Limb (tissue), 2 donors: ENCODE measurements at regions not wholly inside any gene's neighbourhood (a gene's known extent, or its start where the extent isn't known, plus 50 kb on each side); places are given as distances from the start of the nearest gene placed in this dataset.
A peak's percentile ranks its signal among the peaks of the same experiment; 100 is the strongest.

Experiments used
- DNase-seq, 2 donors: peaks; one replicate each; pipeline ENCODE4 v3.0.0-alpha.2; 2016; ENCODE audit errors: extremely low spot score in 2 of 2

- no peak for DNase-seq
Observed at GRCh38 chr1:58430421-58431275, 115.9 kb downstream of the OMA1 start.

- DNase-seq = no peak
Observed at GRCh38 chr1:58426918-58427317, 119.6 kb downstream of the OMA1 start.

GRCh38 chr1:58422436-58422835 lies 124.1 kb downstream of the OMA1 start:
- DNase-seq = no peak

DNA sequence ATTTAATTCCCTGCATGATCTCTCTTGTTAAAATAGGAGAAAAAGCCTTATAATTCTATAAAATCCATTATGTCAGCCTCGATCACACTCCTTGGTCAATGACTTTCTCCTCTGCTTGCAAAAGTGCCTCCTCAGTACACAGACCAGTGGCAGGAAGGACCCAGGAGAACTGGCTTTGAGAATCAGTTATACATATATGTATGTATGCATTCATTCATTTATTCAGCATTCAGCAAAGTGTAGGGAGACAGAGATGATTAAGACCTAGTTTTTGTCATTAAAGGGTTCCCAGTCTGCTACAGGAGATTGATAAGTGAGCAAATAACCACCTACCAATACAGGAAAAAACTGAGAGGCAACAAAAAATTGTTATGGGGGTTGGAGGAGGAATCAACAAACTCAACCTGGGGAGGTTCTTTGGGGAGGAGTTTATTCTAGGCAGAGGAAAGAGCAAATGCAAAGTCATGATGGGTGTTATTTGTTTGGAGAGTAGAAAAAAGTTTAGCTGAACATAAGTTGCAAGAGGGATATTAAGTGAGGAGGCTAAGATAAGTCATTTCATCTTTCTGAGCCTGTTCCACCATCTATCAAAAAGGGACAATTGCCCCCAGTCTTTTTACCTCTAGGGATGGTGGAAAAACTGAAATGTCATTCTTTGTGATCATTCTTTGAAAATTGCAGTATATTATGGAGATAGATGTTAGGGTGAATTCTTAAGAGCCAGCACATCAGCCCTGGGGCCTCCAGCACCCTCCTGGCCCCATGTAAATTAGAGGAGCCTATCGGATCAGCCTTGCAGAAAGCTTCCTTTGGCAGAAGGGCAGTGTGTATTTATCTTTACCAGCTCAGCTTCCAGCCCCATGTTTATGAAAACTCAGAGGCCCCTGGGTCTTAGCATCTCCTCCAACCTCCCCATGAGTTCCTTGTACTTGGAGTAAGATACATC lies 128.0 kb downstream of the OMA1 start:
- no peak for DNase-seq

DNA sequence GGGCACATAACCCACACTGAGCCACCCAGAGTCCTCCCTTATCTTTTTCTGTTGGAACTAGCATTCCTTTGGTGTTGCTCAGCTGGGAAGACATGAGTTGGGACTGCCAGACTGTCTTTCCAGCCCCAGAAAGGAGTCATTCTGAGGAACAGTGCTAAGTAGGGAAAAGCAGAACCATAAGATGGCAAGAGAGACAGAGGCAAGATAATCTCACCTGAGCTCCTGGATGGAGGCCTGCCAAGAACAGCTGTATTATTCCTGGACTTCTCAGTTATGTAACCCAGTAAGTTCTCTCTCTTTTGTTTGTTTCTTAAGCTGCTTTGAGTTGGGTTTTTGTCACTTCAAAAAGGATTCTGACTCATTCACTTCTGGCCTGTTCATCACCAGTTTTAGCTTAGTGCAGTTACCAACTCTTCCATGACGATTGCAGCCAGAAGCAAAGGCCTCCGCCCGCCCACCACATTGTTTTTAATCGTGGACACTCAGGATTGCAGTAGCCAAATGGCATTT lies 134.4 kb downstream of the OMA1 start:
- DNase-seq = no peak

GRCh38 chr1:58409890-58410289 lies 136.6 kb downstream of the OMA1 start:
- DNase-seq = peak; percentile 28 to 61

DNA sequence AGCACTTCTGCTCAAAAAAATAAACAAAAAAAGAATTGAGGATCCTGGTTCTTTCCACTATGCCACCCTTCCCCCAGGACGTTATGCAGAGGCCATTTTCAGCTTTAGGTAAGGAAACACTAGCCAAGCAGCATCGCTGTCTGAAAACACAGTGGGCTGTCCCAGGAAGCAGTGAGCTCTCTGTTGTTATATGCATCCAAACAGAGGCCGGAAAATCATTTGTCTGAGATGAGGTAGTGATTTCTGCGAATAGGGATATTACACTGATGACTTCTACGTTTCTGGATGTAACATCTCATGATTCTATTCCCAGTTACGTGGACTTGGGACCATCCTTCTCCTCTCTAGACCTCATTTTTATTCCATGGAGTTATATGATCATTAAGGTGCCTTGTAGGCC lies 137.2 kb downstream of the OMA1 start:
- DNase-seq = no peak

- DNase-seq = no peak
Observed at GRCh38 chr1:58406301-58407071, 140.0 kb downstream of the OMA1 start.

DNA sequence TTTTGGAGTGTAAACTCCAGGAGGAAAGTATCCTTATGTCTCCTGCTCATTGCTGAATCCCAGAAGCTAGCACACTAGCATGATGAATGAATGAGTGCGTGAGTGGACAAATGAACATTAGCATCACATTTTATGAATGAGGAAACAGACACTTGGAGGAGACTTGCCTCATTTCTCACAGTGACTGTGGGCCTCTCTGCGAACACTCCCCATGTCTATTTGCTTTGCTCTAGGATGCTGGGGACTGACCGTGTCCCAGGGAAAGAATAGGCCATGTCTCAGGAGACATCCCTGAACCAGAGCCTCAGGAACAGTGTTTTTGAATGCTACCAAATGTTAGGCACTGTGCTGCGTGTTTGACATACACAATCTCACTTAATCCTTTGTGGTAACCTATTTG lies 140.9 kb downstream of the OMA1 start:
- DNase-seq = no peak

DNA sequence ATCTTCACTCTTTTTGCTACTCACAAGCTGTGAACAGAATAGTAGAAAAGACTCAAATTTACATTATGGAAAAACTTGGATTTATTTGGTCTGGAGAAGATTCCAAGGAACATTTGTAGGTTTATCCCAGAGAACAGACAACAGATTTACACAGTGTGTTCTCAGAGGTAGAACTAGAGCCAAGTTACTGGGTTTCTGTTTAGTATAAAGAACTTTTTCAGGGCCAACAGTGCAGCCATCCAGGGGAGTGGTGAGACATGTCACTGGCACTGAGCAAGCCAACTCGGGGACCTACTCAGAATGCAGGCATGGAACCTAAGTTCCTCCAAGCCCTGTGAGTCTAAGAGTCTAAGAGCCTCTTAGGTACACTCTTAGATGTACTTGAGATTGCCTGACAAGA lies 142.6 kb downstream of the OMA1 start:
- DNase-seq = no peak

GRCh38 chr1:58402444-58402843 lies 144.1 kb downstream of the OMA1 start:
- no peak for DNase-seq

DNA sequence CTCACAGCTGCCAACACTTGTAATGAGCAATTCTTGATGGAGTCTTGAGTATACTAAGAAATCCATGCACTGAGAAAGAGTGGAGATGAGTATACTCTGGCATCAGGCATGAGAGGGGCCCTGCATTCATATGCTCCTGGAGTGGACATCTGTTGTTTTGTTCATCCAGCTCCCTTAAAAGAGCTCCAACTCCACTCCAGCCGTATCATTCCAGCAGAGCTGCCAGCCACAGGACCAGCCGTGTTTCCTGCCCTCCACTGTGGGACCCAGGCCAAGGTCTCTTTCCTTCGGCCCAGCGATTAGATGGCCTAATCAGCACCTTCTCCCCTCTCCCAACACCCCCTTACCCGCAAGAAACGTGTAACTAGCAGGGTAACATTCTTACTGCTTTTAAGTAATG lies 144.5 kb downstream of the OMA1 start:
- no peak for DNase-seq

DNA sequence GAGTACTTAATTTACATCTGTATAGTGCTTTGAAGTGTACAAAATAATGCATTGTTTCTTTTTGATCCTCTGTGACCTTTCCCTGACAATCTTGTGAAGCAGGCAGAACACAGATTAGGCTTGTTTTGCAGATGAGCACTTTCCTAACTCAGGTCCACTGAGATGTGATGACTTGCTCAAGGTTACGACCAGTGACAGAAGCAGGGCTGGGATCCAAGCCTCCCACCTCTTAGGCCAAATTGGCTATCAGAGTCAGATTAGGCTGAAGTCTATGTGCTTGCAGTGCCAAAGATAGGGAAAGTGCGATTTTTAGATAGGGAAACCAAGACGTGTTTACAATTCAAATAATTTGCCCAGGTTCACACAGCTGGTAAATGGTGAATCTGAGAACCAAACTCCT lies 147.3 kb downstream of the OMA1 start:
- no peak for DNase-seq

DNA sequence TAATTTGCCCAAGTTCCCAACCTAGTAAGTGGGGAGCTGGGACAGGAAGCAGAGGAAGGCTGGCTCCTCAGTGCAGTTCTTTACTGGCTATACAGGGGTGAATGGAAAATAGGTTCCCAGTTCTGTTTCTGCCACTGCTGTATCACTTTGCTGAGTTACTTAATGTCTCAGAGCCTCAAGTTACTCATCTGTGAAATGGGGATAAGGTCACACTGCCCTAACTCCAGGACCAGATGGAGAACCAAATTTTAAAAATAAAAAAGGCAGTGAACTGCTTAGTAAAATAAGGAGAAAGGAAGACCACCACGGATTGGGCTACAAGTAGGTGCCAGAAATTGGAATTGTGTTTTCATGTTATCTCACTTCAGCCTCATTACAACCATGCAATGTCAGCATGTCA lies 147.8 kb downstream of the OMA1 start:
- DNase-seq = no peak

- no peak for DNase-seq
Observed at GRCh38 chr1:58397187-58397820, 149.2 kb downstream of the OMA1 start.

DNA sequence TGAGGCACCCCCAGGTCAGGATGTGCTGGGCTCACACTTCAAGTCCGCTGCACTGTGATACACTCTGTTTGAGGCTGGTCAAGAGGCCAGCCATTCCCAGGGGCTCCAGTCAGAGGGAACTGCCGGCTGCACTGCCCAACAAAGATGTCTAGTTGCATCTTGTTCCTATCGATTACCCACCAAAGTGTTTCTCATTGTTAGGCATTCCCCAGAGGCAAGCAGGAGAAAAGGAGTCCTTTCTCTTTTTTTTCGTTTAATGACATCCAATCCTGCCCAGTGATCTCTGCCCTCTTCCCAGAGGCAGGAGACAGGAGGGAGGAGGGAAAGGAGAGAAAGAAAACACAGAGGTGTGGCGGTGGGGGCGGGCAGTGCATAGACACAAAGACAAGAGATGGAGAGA lies 150.4 kb downstream of the OMA1 start:
- DNase-seq = no peak

- peak in 1 of 2 donors; percentile 38 for DNase-seq
Observed at GRCh38 chr1:58395355-58395754, 151.2 kb downstream of the OMA1 start.

GRCh38 chr1:58392083-58392482 lies 154.4 kb downstream of the OMA1 start:
- no peak for DNase-seq

DNA sequence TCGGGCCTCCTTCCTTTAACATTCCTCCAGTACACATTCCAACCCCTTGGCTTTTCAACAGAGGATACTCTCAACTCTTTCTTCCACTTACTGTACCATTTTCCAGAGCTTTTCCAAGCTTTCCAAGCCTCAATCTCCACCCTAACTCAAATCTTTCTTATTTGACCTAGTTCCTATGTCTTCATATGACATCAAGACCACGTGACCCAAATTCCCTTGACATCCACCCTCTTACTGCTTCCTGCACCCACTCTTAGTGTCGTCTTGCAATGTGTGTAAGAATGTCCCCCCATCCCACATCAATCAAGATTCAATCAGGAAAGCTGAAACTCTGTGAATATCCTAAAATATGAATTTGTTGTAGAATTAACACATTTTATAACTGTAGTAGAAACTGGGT lies 155.0 kb downstream of the OMA1 start:
- DNase-seq = no peak

DNA sequence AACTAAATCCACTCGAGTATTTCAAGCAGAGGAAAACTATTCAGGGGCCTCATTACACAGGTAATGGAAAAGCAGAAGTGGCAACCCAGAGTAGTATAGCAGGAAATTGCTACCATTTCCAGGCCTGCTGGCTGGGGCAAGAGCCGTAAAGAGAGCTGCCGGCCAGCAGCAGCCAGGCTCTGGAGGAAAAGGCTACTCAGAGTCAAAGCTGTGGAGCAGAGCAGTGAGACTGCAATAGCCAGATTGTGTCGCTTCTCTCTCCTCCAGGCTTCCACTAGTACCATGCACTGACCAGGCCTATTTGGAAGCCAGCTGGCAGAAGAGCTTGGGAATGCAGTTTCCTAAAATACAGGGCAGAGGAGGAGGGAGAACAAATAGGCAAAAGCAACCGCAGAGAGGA lies 155.5 kb downstream of the OMA1 start:
- DNase-seq = no peak

DNA sequence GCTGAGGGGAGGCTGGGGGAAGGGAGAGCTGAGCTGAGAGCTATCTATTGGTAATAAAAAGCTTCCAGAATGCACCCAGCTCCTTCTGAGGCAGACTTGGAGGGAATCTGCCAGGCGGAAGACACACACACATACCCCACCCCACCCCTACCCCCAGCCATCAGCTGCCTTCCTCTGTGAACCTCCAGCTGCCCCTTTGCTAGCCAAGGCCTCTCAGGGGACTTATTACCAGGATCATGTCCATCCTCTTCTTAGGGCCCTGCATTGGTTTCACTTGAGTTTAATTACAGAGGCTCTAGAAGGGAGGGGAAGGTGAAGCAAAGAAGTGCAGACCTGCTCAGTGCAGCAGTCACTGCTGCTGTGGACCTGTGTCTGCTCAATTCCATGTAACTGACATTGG lies 156.4 kb downstream of the OMA1 start:
- no peak for DNase-seq
